Left forelimb (tissue), 1 donor: ENCODE measurements at regions not wholly inside any gene's neighbourhood (a gene's known extent, or its start where the extent isn't known, plus 50 kb on each side); places are given as distances from the start of the nearest gene placed in this dataset.
"Not testable (repeated sequence)": the region's sequence is repeated elsewhere in the genome, so short reads cannot be mapped to it uniquely, and the experiment has no call there.

Experiments used
- DNase-seq: peaks from one replicate; pipeline ENCODE4 v3.0.0-alpha.2; 2018; ENCODE audit warnings: low spot score

DNA sequence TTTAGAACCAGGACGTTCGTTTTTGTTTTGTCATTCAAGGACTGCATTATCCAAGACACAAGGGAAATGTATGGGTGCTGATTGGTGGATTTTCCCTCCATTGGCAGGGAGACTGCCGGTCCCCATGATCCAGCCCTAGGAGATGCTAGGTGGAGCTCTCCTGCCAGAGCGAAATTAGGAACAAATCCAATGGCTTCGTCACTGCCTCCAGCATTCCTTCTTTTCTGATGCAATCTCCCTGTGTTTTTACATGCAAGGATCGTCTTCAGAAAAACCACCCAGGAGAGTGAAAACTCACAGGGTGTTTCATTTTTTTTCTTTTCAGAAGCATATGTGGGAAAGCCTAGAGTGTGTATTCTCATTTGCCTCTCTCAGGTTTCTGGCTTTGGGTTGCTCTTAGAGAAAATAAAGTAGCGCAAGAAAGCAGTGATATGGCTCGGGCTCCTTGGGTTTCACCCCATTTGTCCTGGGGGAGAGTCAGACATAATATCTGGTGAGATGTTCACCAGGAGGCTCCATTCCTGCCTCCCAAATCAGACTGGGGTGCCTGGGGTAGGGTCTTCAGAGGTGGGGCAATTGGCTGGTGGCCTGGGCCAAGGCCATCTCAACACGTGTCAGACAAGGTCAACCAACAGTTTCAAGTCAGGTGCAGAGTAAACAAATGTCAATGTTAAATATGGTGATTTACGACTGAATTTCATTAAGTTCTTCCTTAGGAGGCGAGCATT is 450.9 kb upstream of the MKI67 start:
- no peak for DNase-seq

DNA sequence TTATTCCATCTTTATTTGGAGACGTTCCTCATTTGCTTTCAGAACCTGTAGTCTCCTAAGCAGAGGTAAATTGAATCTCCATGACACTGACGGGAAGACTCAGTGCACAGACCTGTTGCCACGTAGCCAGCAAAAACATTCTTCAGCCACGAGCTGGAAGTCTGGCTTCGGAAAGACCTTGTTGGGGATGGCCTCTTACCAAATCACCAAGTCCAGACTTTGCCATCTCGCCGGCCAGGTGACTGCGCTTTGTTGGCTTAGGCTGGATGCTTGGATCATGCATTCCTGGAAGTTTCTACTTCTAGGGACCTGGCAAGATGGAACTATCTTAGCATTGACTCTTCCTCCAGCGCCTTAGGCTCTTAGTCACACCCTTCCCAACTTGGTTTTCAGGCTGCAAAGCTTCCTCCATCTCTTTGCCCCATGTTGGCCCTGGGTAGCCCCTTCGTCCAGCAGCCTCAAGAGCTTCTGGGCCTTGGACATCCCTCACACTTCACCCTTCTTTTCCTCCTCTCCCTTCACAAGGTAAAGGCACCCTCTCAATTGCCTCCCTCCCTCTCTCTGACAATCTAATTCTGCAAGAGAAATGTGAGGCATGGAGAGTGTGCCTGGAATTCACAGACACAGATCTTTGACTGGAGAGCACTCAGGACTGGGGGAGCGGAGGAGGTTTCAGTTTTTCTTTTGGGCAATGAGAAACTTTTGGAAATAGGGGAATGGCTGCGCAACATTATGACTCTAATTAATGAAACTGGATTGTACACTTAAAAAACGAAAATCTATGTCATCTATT is 451.9 kb upstream of the MKI67 start:
- no peak for DNase-seq

DNA sequence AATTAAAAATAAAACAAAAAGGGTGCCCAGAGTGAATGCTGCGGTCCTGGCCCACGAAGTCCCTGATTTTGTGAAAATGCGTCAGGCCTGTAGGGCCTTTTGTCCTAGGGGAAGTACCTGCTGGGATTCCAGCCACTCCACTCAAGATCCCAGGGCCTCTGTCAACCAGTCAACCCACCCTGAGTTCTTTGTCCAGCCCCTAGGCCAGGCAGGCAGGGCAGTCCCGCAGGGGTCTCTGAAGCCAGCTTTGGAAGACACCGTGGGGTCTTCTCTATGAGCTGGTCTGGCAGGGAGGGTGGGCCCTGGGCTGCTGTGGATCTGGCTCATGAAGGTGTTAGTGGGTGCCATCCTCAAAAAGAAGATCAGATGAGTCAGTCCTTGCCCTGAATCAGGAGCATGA is 452.5 kb upstream of the MKI67 start:
- DNase-seq: no peak

DNA sequence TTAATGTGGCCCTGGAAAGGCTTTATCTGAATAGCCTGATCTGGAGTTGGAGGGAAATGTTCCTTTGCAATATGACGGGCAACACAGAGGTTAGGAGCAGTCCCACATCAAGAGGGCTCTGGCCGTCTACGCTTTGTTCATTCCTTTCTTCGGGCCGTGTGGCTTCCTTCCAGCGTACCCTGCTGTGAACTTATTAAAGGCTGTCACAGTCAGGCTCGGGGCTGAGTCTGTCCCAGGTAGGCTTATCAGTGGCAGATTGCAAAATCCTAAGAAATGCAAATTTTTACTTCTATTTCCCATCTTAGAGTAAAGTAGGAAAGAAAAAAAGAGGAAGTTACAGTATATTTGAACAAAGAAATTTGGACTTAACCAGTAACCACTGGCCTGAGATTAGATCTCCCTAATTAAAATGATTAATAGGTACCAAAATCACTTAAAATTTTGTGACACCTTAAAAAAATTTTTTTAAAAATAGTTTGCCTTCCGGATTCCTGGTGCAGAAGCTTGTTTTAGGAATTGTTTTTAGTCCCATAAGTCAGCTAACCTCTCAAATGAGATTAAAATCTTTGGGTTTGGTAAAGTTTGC is 453.1 kb upstream of the MKI67 start:
- DNase-seq: no peak

DNA sequence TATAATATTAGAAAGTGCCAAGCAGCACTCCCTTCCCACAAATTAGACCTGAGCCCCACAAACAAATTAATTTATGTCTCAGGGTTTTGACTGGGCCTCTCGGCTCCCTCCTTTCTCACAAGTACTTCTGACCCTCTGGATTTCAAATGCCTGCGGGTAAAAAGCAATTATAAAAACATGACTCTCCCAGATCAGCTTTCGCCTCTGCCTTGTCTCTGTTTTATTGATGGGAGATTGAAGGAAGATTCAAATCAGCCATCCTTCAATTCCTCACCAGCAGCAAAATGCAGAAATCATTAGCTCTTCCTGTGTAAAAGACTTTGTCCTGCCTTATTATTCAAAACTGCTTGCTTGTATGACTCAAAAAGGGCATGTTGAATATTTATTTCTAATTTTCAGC is 453.7 kb upstream of the MKI67 start:
- DNase-seq: no peak

DNA sequence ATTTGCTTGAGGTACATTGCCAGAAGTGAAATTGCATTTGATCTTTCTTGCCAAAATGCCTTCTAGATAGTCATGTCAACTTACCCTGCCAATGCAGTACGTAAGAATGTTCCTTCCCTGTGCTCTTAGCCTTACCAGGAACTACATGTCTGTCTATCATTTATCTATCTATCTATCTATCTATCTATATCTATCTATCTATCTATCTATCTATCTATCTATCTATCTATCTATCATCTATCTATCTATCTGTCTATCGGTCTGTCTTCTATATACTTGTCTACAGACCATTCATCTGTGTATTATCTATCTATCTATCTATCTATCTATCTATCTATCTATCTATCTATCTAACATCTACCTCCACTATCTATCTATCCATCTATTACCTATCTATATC is 456.9 kb upstream of the MKI67 start:
- DNase-seq: not testable (repeated sequence)

DNA sequence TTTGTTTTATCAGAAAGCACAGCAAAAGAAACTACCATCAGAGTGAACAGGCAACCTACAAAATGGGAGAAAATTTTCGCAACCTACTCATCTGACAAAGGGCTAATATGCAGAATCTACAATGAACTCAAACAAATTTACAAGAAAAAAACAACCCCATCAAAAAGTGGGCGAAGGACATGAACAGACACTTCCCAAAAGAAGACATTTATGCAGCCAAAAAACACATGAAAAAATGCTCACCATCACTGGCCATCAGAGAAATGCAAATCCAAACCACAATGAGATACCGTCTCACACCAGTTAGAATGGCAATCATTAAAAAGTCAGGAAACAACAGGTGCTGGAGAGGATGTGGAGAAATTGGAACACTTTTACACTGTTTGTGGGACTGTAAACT is 460.4 kb upstream of the MKI67 start:
- not testable (repeated sequence) for DNase-seq

DNA sequence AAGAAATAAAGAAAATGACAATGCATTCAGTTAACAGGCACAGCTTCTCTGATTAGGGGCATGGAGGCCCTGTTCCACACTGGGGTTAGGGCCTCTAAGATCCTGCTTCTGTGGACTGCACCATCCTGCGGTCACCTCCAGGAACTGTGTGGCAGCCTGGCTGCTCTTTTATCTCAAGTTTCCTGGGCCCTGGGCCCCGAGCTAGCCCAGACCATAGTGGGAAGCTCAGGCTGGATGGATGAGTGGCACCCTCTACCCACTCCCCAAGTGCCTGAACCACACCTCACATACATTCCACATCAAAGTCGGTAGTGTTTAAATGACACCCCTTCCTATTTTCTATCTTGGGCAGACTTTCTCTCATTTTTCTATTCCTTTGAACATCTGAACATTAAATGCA is 461.5 kb upstream of the MKI67 start:
- DNase-seq: no peak

DNA sequence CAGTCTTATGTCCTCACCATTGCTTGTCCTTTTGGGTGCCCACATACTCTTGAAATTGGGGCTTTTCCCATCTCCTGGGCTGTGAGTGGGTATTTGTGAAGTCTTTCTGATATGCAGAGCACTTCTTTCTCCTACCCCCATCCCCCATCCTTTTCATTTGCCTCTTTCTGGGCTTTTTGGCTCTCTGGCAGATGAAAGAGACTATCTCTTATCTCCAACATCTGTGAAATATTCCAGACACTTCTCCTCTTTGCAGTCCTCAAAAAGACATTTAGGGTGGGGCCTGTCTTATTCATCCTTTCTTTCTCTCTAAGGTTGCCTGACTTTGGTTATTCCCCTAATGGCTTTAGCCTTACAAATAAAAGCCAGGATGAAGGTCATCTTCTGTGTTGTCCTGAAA is 462.2 kb upstream of the MKI67 start:
- no peak for DNase-seq

DNA sequence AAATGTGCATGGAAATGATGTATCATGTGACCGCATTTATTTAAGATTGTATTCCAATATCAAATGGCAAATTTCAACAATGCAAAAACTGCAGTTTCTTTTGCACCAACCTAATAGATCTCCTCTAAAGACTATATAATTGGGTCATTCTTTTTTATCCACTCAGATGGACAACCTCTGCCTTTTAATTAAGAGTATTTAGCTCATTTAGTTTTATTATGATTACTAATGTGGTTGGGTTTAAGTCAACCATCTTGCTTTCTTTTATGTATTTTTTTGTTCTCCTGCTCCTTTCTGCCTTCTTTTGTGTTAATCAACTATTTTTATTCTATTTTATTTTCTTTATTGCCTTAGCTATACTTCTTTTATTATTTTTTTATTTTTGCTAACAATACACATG is 468.5 kb upstream of the MKI67 start:
- no peak for DNase-seq

DNA sequence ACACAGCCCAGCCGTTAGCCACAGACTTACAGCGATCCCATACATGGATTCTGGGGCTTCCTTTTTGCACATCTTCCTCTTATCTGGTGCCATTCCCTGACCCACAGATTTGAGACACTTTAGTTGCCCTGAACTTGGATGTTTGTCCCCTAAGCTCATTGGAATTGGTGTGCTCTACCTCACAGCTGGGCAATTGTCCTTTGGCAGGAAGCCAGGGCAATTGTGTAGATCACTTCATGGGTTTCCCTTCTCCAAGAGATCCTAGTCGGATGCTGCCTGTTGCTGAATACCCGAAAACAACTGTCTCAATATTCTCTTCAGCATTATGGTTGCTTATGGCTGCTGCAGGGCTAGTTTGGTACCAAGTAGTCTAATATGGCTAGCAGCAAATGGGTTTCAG is 470.7 kb upstream of the MKI67 start:
- DNase-seq: no peak

DNA sequence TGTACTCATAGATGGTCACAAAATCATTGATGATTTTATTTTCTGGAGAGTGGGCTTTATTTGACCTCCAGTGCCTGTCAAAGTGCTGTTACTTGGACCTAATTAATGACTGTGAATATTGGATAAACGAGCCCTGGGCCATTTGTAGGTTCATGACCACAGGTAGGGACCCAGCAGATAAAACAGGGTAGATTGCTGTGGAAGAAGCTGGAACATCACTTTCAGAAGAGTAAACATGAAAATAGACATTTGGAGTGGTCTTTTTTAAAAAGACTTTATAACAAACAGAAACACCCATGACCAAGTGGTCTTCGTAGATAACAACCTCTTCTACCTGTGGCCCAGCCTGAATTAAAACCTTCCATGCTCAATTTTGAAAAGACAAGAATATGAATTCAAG is 472.8 kb upstream of the MKI67 start:
- DNase-seq: no peak

DNA sequence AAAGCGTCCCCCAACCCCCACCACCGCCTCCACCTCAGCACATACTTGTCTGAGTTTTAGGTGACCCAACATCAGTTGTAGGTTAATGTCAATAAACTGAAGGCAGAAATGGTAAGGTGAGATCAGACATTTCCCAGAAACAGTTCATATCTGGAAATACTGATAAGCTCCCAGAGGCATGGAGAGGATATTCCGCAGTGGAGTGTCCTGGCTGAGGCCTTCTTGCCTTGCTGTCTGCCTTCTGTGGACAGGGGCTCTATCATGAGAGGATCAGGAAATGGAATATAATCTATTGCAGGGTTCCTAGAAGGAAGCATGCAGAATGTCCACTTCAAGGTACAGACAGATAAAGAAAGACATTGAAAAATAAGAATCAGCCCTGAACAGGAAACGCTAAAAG is 473.3 kb upstream of the MKI67 start:
- no peak for DNase-seq

DNA sequence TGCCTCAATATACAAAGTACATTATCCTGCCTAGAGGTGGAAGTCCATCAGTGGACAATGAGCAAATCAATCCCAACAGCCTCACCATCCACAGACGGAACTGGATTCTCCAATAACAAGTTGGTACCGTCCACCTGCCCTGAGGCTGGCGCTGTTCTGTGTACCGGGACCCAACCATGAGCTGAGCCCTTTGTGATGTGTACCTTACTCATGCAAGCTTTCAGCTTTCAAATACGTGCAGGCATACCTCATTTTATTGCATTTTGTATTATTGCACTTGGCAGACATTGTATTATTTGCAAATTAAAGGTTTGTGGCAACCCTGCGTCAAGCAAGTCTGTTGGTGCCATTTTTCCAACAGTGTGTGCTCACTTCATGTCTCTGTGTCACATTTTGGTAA is 476.0 kb upstream of the MKI67 start:
- DNase-seq: no peak

DNA sequence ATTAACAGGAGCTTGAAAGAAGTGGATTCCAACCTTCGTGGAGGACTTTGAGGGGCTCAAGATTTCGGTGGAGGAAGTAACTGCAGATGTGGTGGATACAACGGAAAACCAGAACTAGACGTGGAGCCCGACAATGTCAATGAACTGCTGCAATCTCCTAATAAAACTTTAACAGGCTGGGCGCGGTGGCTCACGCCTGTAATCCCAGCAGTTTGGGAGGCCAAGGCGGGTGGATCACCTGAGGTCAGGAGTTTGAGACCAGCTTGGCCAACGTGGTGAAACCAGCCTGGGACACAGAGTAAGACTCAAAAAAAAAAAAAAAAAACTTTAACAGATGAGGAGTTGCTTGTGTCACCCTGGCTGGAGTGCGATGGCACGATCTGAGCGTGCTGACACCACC is 477.8 kb upstream of the MKI67 start:
- no peak for DNase-seq

DNA sequence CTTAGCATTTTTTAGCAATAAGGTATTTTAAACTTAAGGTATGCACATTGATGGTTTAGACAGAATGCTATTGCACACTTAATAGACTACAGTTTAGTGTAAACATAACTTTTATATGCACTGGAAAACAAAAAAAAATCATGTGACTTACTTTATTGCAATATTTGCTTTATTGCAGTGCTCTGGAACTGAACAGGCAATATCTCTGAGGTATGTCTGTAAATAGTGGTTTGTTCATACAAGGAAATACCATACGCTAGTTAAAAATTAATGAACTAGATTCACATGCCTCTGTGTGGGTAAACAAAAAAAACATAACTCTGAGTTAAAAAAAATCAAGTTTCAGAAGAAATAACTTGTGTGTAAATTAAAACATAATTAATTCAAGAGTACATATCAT is 479.0 kb upstream of the MKI67 start:
- DNase-seq: no peak

DNA sequence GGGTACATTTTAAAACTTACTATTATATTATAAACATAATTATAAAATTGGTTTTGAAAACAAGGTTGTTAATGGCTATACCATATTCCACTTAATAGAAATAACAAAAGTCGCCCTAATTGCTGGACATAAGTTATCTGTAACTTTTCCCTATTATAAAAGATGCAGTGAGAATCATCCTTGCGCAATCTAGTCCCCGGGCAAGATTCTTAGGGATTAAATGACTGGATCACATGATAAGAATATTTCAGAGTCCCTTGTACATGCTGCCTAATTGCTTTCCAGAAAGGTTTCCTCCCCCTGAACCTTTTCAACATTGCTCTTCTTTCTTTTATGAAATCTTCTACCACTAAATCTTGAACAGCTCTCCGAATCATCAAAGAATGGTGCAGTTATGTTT is 479.8 kb upstream of the MKI67 start:
- DNase-seq: no peak

DNA sequence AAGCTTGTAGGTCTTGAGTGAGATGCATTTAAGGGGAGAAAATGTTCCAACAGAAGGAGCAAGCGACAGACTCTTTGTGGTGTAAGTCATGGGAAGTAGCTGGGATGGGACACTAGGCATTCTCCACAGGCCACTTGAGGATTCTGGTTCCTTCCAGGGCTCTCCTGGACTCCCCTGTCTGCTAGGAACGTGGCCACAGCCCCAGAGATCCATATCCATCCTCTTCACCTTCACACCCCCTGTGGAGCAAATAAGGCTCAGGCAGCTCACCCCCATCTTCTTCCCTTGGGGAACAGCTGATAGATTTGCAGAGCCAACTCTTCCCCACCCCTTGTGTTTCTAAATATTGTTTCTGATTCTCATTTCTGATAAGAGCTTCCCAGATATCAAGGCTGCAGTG is 482.6 kb upstream of the MKI67 start:
- DNase-seq: no peak

DNA sequence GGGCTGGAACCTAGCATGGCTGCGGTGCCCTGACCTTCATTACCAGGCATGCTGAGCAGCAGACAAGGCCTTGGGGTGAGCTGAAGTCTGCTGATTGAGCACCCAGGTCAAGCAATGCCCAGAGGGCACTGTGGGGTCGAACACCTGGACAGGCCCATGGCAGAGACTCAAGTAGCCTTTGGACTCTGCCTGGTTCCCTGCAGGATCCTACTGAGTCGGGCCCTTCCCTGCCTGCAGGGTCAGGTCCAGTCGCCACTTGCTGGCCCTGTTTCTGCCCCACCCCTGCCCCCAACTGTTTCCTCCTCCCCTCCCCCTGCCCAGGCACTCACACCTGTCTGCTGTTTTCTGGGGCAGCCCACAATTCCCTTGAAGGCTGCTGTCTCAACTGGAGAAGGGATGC is 483.2 kb upstream of the MKI67 start:
- no peak for DNase-seq

DNA sequence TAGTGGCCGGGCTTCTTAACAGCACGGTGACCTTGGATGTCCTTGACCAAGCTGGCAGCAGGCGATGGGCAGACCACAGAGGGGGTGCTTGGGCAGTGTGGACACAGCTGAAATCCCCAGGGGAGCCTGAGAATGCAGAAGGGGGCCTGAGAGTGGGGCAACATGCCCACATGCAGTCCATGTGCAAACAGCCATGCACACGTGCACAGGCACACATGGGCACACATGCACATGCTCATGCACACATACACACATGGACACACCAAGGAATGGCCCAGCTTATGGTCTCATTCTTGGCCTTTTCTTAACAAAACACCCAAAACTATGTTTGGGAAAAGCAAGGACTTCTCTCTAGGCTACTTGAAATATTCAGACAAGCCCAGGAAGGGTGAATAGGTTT is 483.9 kb upstream of the MKI67 start:
- no peak for DNase-seq

DNA sequence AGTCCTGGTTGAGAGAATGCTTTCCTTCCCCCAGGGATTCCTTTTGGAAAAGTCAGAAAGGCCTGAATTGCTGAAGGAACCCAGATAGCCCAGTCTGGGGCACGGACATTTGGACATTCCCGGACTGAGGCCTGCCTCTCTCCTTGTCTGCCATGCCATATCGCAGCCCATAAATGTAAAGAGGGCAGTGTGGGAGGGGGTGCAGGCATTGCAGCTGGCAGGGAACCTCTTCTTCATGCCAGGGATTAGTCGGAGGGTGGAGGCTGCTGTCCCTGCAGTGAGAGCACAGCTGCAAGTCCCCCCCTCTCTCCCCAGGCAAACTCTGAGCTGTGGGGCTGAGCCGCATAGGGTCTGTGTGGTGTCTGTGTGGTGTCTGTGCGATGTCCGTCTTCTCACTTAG is 486.0 kb upstream of the MKI67 start:
- DNase-seq: no peak

DNA sequence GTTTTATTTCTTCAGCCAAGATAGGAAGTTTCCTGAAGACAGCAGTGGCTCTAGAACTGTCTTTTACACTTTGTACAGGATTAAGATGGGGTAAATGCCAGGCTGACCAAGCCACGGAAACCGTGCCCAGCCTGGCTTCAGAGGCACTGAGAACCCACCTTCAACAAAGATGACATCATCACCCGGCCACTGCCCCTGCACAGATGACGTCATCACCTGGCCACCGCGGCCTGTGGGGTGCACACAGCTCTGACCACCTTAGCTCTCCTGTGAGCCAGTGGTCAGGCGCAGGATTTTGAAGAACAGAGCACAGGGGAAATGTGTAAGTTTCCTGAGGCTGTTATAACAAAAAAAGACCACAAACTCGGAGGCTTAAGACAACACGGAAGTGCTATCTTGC is 486.4 kb upstream of the MKI67 start:
- no peak for DNase-seq

DNA sequence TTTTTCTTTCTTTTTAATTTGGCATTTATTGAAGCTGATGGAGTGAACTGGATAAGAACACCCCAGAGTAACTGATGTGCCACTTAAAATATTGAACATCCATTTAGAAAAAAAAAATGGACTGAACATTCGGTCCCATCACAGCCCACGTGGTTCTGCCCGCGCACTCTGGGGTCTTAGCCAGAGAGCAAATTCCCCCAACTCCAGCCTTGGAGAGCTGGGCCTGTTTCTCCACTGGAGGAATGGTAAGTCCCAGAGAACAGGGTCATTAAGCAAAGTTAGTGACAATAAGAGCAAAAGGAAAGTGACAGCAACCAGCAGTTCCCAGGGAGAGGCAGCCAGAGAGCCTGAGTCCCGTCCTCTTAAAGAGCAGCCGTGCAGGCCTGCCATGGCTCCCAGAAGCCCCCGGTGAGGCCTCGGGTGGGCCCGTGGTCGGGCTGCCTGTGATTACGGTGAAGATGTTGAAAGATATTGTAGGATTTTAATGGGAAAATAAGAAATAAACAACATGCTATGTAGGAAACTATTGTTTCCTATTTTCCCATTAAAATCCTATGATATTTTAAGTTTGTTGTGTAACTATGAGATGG is 487.9 kb upstream of the MKI67 start:
- DNase-seq: no peak
